ENCODE measurements at regions not wholly inside any gene's neighbourhood (a gene's known extent, or its start where the extent isn't known, plus 50 kb on each side); places are given as distances from the start of the nearest gene placed in this dataset.
"Not testable (repeated sequence)": the region's sequence is repeated elsewhere in the genome, so short reads cannot be mapped to it uniquely, and the experiment has no call there.

GRCh38 chr3:127072971-127073783, 90.3 kb downstream of the PLXNA1 start:
- DNase-seq = no peak

GRCh38 chr3:127073941-127074820, 91.3 kb downstream of the PLXNA1 start:
- DNase-seq = no peak

- no peak for DNase-seq
Measured at GRCh38 chr3:127074900-127075360, 92.0 kb downstream of the PLXNA1 start.

- DNase-seq = not testable (repeated sequence)
Measured at GRCh38 chr3:127076166-127076992, 93.5 kb downstream of the PLXNA1 start.

- no peak for DNase-seq
Measured at GRCh38 chr3:127077068-127077467, 94.2 kb downstream of the PLXNA1 start.

- DNase-seq = no peak
Measured at GRCh38 chr3:127077505-127078064, 94.7 kb downstream of the PLXNA1 start.

GRCh38 chr3:127078626-127079025, 95.7 kb downstream of the PLXNA1 start:
- no peak for DNase-seq

- DNase-seq = no peak
Measured at GRCh38 chr3:127079211-127079610, 96.3 kb downstream of the PLXNA1 start.

- no peak for DNase-seq
Measured at GRCh38 chr3:127081001-127081720, 98.2 kb downstream of the PLXNA1 start.

- no peak for DNase-seq
Measured at GRCh38 chr3:127082066-127082465, 99.2 kb downstream of the PLXNA1 start.

GRCh38 chr3:127083778-127084397, 101.0 kb downstream of the PLXNA1 start:
- no peak for DNase-seq

- no peak for DNase-seq
Measured at GRCh38 chr3:127084401-127084990, 101.6 kb downstream of the PLXNA1 start.

GRCh38 chr3:127085576-127085975, 102.7 kb downstream of the PLXNA1 start:
- DNase-seq = no peak

GRCh38 chr3:127086591-127086990, 103.7 kb downstream of the PLXNA1 start:
- DNase-seq = not testable (repeated sequence)

GRCh38 chr3:127087441-127087840, 104.5 kb downstream of the PLXNA1 start:
- DNase-seq = no peak

- DNase-seq = no peak
Measured at GRCh38 chr3:127088511-127089351, 104.2 kb upstream of the PRR23E start.

GRCh38 chr3:127089486-127090145, 103.3 kb upstream of the PRR23E start:
- no peak for DNase-seq

- DNase-seq = no peak
Measured at GRCh38 chr3:127090218-127091160, 102.4 kb upstream of the PRR23E start.
